Peyer's patch (tissue), 4 donors: ENCODE measurements at regions not wholly inside any gene's neighbourhood (a gene's known extent, or its start where the extent isn't known, plus 50 kb on each side); places are given as distances from the start of the nearest gene placed in this dataset.

Experiments used
- DNase-seq, 3 donors: peaks; one replicate each; pipeline ENCODE4 v3.0.0-alpha.2; 2017 to 2019
- H3K27ac ChIP-seq, 4 donors: fragments of 200-600 bp; sonication (generic); one replicate each; pipeline ENCODE4 v1.5.1; 2016 to 2019
- H3K27me3 ChIP-seq, 2 donors: fragments of 200-600 bp; sonication (generic); one replicate each; pipeline ENCODE4 v1.5.1; 2019
- H3K36me3 ChIP-seq, 3 donors: fragments of 200-600 bp; sonication (generic); one replicate each; pipeline ENCODE4 v1.5.1; 2016 to 2019
- H3K4me1 ChIP-seq, 4 donors: fragments of 200-600 bp; sonication (generic); one replicate each; pipeline ENCODE4 v1.5.1; 2016 to 2019
- H3K4me3 ChIP-seq, 4 donors: fragments of 200-600 bp; sonication (generic); 1 replicate in 3 of 4; 2 replicates in 1 of 4; pipeline ENCODE4 v1.5.1; 2016 to 2019; ENCODE audit warnings: mild to moderate bottlenecking in 1 of 4
- H3K9me3 ChIP-seq, 4 donors: fragments of 200-600 bp; sonication (generic); one replicate each; pipeline ENCODE4 v1.5.1; 2016 to 2019; ENCODE audit warnings: mild to moderate bottlenecking in 1 of 4
- CTCF ChIP-seq, 6 experiments: fragments of 450-650 bp in 4 of 6; fragments of 200-600 bp in 2 of 6; sonication (generic) in 1 of 6; IDR thresholded peaks; one replicate each; pipeline ENCODE4 v1.5.1; 2017 to 2019; ENCODE audit warnings: antibody characterized with exemption in 6 of 6, mild to moderate bottlenecking in 3 of 6, moderate library complexity in 1 of 6
- POLR2A ChIP-seq, 2 donors: fragments of 450-650 bp; IDR thresholded peaks; one replicate each; pipeline ENCODE4 v1.5.1; 2017; ENCODE audit warnings: antibody characterized with exemption in 2 of 2, mild to moderate bottlenecking in 2 of 2, moderate library complexity in 2 of 2

DNA sequence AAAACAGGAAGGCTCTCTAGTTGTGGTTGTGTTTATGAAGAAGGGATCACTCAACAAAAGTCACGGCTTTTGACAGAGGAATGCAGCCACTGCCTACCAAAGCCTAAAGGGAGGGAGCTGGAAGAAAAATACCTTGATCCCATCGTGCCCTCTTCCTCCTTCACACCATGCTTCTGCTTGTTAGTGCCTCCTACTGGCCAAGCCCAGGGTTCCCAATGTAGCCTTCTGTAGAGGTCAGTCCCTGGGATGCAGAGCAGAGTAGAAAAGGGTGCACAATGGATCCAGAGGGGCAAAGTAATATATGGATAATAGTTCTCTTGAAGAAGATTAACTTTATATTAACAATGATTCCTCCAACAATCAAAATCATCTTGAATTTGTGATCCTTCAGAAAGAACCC, 293.5 kb upstream of the FERMT1 start:
- H3K4me1 ChIP-seq, result no peaks in the 10 kb centered on the region
- no peak for DNase-seq
- H3K27me3 ChIP-seq, result no peaks in the 10 kb centered on the region

GRCh38 chr20:6411651-6412050, 288.8 kb upstream of the FERMT1 start:
- DNase-seq, result no peak
- Histone ChIP-seq H3K27ac (no peak overlapping the region), H3K9me3 (no peaks in the 10 kb centered on the region), H3K4me3 (no peak overlapping the region), H3K27me3 (no peaks in the 10 kb centered on the region), H3K4me1 (no peaks in the 10 kb centered on the region), H3K36me3 (no peaks in the 10 kb centered on the region)
- TF ChIP-seq POLR2A (IDR thresholded peaks at IDR 0.05), result no peak
- no peak for TF ChIP-seq CTCF (IDR thresholded peaks at IDR 0.05)

More for the DNA sequence above, 293.5 kb upstream of the FERMT1 start:
- no peaks in the 10 kb centered on the region for H3K36me3 ChIP-seq
- no peak overlapping the region for H3K4me3 ChIP-seq
- H3K9me3 ChIP-seq, result no peaks in the 10 kb centered on the region
- H3K27ac ChIP-seq, result no peak overlapping the region
- no peak for TF ChIP-seq POLR2A (IDR thresholded peaks at IDR 0.05)
- TF ChIP-seq CTCF (IDR thresholded peaks at IDR 0.05), result no peak

DNA sequence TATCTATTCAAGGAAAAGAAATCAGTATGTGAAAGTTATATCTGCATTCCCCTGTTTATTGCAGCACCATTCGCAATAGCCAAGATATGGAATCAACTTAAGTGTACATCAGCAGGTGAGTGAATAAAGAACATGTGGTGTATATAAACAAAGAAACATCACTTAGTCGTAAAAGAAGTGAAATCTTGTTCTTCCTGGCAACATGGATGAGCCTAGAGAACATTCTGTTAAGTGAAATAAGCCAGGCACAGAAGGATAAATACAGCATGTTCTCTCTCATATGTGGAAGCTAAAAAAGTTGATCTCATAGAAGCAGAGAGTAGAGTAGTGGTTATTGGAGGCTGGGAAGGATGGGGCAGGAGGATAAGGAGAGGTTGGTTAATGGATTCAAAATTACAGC, 287.9 kb upstream of the FERMT1 start:
- H3K4me1 ChIP-seq, result no peaks in the 10 kb centered on the region
- H3K27me3 ChIP-seq, result no peaks in the 10 kb centered on the region
- TF ChIP-seq CTCF (IDR thresholded peaks at IDR 0.05), result no peak
- TF ChIP-seq POLR2A (IDR thresholded peaks at IDR 0.05), result no peak
- no peak overlapping the region for H3K27ac ChIP-seq
- no peaks in the 10 kb centered on the region for H3K36me3 ChIP-seq
- DNase-seq, result no peak
- no peak overlapping the region for H3K4me3 ChIP-seq
- H3K9me3 ChIP-seq, result no peaks in the 10 kb centered on the region

- H3K4me3 ChIP-seq, result no peak overlapping the region
- DNase-seq, result no peak
- no peak overlapping the region for H3K27ac ChIP-seq
- H3K4me1 ChIP-seq, result no peaks in the 10 kb centered on the region
- H3K27me3 ChIP-seq, result no peaks in the 10 kb centered on the region
- no peaks in the 10 kb centered on the region for H3K36me3 ChIP-seq
- no peak for TF ChIP-seq CTCF (IDR thresholded peaks at IDR 0.05)
- no peak for TF ChIP-seq POLR2A (IDR thresholded peaks at IDR 0.05)
- no peaks in the 10 kb centered on the region for H3K9me3 ChIP-seq
Measured at GRCh38 chr20:6407163-6407562, 284.3 kb upstream of the FERMT1 start.

DNA sequence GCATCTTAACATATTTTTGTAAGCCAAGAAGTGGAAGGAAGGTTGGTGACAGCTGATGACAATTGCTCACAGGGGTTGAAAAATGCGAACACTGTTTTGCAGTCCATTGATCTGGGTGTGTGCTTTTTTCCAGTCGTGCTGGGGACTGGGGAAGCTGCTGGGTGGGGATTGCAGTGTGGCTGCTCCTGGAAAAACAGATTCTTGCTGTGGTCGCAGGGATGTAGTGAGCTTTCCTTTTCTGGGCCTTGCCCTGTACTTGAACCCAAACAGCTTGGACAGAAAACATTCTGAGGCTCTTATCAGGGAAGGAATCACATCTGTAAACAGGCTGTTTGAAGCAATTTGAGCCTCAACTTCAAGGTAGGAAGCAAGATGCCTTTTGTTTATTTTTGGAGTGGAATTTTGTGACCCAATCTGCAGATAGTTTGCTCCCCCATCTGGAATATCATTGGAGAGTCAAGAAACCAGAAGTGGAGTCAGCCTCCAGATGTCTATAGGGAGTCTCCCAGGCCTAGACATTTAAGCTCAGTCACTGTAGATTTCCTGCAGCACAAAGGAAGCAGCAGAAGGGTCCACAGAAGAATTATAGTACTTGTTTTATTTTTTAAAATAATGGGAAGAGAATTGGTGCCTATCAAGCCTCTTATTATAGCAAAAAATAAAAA, 279.2 kb upstream of the FERMT1 start:
- H3K9me3 ChIP-seq, result no peaks in the 10 kb centered on the region
- H3K4me3 ChIP-seq, result no peak overlapping the region
- no peak overlapping the region for H3K27ac ChIP-seq
- no peak for DNase-seq
- no peak for TF ChIP-seq POLR2A (IDR thresholded peaks at IDR 0.05)
- TF ChIP-seq CTCF (IDR thresholded peaks at IDR 0.05), result no peak
- H3K36me3 ChIP-seq, result no peaks in the 10 kb centered on the region
- H3K27me3 ChIP-seq, result no peaks in the 10 kb centered on the region
- H3K4me1 ChIP-seq, result no peaks in the 10 kb centered on the region

- Histone ChIP-seq H3K36me3 (no peaks in the 10 kb centered on the region), H3K9me3 (no peaks in the 10 kb centered on the region), H3K4me3 (no peak overlapping the region), H3K27me3 (no peaks in the 10 kb centered on the region), H3K27ac (no peak overlapping the region), H3K4me1 (no peaks in the 10 kb centered on the region)
- TF ChIP-seq POLR2A (IDR thresholded peaks at IDR 0.05) (no peak), CTCF (IDR thresholded peaks at IDR 0.05) (no peak)
- no peak for DNase-seq
Measured at GRCh38 chr20:6397115-6397514, 274.3 kb upstream of the FERMT1 start.
